BE2C (cell line): ENCODE measurements at regions not wholly inside any gene's neighbourhood (a gene's known extent, or its start where the extent isn't known, plus 50 kb on each side); places are given as distances from the start of the nearest gene placed in this dataset.
"Not testable (repeated sequence)": the region's sequence is repeated elsewhere in the genome, so short reads cannot be mapped to it uniquely, and the experiment has no call there.

Experiments
- DNase-seq: peaks from one replicate; pipeline ENCODE4 v3.0.0-alpha.2; 2020
- H3K27me3 ChIP-seq: fragments of 250-450 bp; sonication (Bioruptor Pico); 2 replicates; pipeline ENCODE4 v1.5.1; 2020; ENCODE audit warnings: mild to moderate bottlenecking
- H3K36me3 ChIP-seq: fragments of 250-450 bp; sonication (Bioruptor Pico); 2 replicates; pipeline ENCODE4 v1.5.1; 2020; ENCODE audit warnings: mild to moderate bottlenecking
- H3K4me1 ChIP-seq: fragments of 250-450 bp; sonication (Bioruptor Pico); 2 replicates; pipeline ENCODE4 v1.5.1; 2020
- H3K4me3 ChIP-seq: 2 replicates; pipeline ENCODE4 v1.5.1; 2011; ENCODE audit warnings: low read depth, low read length
- H3K9me3 ChIP-seq: fragments of 250-450 bp; sonication (Bioruptor Pico); 2 replicates; pipeline ENCODE4 v1.5.1; 2020
- TF ChIP-seq, protein P1 (sequence below): IDR thresholded peaks from 2 replicates; pipeline ENCODE4 v1.5.1; 2012; ENCODE audit warnings: mild to moderate bottlenecking, low read depth, low read length

DNA sequence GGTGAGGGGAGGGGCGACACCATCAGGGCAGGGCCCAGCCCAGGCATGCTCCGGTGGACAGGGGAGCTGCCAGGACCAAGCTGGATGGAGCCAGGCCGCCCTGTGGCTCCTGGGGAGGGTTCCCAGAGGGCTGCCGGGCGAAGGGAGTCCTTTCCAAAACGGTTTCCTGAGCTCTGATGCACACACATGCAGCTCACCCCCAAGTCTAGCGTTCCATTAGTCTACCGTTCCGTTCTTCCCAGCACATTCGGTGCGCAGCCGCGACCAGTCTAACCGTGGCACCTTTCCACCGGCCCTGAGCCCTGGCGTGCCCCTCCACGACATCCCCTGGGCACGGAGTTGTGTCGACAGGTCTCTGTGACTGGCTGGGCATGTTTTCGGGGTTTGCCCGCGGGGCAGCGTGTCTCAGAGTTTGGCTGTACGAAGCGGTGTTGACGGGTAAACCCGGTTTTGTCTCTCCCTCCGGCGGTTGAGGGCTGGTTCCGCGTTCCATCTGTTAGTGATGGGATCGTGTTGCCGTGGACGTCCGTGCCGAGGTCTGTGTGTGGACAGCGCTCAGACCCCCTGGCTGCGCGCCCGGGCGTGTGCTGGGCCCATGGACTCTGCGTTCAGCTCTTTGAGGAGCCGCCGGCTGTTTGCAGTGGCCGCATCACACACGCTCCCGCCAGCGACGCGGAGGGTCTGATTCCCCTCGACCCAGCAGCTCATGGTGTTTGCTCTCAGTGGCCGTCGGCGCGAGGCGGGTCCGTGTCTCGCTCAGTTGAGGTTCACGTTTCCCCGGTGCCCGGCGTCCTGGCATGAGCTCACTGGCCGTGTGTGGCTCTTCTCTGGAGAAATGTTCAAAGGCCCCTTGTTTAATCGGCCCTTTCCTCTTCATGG is 121.2 kb downstream of the IGLL1 start:
- TF ChIP-seq, protein P1, sequence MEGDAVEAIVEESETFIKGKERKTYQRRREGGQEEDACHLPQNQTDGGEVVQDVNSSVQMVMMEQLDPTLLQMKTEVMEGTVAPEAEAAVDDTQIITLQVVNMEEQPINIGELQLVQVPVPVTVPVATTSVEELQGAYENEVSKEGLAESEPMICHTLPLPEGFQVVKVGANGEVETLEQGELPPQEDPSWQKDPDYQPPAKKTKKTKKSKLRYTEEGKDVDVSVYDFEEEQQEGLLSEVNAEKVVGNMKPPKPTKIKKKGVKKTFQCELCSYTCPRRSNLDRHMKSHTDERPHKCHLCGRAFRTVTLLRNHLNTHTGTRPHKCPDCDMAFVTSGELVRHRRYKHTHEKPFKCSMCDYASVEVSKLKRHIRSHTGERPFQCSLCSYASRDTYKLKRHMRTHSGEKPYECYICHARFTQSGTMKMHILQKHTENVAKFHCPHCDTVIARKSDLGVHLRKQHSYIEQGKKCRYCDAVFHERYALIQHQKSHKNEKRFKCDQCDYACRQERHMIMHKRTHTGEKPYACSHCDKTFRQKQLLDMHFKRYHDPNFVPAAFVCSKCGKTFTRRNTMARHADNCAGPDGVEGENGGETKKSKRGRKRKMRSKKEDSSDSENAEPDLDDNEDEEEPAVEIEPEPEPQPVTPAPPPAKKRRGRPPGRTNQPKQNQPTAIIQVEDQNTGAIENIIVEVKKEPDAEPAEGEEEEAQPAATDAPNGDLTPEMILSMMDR, result no peak
- H3K4me1 ChIP-seq, result no peaks in the 10 kb centered on the region
- H3K36me3 ChIP-seq, result no peaks in the 10 kb centered on the region
- no peaks in the 10 kb centered on the region for H3K27me3 ChIP-seq
- DNase-seq, result no peak
- H3K9me3 ChIP-seq, result no peaks in the 10 kb centered on the region
- H3K4me3 ChIP-seq, result no peak overlapping the region

DNA sequence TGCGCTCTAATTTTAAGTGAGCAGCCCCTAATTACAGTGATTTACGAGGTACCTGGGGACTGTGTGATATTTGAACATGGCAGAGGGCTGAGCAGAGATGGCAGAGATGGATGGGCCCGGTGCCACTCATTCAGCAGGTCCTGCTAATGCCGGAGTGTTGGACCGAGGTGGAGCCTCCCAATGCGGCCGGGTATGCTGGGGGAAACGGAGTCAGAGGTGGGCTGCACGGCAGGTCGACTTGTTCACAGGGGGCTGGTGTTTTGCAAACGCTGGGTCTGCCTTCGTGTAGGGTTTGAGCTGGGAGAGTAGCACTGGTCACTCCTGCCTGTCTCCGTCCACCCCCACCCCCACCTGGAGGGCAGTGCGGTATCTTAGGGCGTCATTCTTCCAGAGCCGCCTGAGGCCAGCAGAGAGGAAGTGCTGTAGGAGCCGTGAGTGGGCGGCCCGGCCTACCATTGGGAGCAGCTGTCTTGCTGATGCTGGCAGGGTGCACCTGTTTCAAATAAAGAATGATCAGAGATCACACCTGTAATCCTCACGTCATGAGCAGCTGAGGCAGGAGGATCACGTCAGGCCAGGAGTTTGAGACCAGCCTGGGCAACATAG is 122.6 kb downstream of the IGLL1 start:
- Histone ChIP-seq H3K27me3 (no peaks in the 10 kb centered on the region), H3K4me1 (no peaks in the 10 kb centered on the region), H3K9me3 (no peaks in the 10 kb centered on the region), H3K36me3 (no peaks in the 10 kb centered on the region), H3K4me3 (no peak overlapping the region)
- no peak for DNase-seq
- TF ChIP-seq, protein P1, result no peak

DNA sequence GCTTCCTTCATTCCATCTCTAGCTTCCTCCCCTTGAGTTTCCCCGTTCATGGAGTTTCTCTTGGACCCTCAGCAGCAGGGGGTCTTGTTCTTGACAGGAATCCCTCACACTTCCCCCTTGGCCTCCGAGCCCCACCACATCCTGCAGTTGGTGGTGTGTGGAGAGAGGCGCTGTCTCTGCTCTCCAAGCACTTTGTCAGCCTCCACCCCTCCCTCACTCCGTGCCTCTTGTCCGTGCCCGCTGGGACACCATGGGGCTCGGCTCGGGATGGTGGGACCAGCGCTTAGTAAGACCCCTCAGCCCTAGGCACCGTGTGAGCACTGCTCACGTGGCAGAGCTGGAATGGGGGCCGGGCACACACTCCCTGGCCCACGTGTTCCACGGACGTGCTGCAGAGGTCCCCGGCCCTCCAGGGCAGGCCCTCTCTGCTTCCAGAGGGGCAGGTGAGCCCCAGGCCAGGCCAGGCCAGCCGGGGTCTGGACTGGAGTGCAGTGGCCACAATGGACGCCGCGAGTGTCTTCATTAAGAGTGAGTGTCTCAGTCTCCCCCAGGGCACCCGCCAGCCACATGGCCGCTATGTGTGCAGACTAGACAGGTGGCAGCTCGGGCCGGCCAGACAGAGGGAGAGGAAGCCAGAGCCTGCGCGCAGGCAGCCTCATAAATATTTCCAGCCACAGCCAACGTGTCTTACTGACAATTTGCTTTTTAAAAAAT is 123.3 kb downstream of the IGLL1 start:
- H3K27me3 ChIP-seq, H3K36me3 ChIP-seq, H3K4me3 ChIP-seq, DNase-seq, H3K9me3 ChIP-seq, H3K4me1 ChIP-seq: not testable (repeated sequence)

DNA sequence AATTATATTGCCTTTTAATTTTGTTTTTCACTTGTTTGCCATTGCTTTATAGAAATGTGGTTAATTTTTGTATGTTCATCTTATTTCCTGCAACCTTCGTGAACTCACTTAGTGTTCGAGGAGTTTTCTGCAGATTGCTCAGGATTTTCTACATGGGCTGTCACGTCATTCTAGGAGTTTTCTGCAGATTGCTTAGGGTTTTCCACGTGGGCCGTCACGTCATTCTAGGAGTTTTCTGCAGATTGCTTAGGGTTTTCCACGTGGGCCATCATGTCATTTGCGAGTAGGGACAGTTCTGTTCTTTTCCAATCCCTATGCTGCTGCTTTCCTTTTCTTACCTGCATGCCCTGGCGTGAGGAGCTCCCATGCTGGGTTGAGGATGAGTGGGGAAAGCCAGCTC is 125.7 kb downstream of the IGLL1 start:
- not testable (repeated sequence) for H3K36me3 ChIP-seq

DNA sequence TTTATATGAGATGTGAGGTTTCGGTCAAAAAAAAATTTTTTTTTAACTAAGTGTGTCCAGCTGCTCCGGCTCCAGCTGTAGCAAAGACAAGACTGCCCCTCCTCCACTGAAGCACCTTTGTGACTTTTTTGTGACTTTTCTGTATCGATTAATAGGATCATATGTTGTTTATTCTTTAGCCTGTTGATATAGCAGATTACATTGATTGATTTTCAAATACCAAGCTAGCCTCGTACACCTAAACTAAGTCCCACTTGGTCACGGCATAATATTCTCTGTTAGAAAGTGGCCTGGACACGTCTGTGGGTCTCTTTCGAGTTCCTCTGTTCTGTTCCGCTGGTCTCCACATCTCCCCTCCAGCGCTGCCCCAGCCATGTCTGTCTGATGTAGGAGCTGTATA is 126.8 kb downstream of the IGLL1 start:
- H3K27me3 ChIP-seq, result no peaks in the 10 kb centered on the region
- DNase-seq, result no peak
- H3K4me1 ChIP-seq, result no peaks in the 10 kb centered on the region
- H3K4me3 ChIP-seq, result no peak overlapping the region
- TF ChIP-seq, protein P1, result no peak
- H3K9me3 ChIP-seq, result no peaks in the 10 kb centered on the region
- no peaks in the 10 kb centered on the region for H3K36me3 ChIP-seq

More for the DNA sequence above, 125.7 kb downstream of the IGLL1 start:
- H3K4me1 ChIP-seq, DNase-seq, H3K4me3 ChIP-seq, H3K9me3 ChIP-seq, H3K27me3 ChIP-seq: not testable (repeated sequence)

DNA sequence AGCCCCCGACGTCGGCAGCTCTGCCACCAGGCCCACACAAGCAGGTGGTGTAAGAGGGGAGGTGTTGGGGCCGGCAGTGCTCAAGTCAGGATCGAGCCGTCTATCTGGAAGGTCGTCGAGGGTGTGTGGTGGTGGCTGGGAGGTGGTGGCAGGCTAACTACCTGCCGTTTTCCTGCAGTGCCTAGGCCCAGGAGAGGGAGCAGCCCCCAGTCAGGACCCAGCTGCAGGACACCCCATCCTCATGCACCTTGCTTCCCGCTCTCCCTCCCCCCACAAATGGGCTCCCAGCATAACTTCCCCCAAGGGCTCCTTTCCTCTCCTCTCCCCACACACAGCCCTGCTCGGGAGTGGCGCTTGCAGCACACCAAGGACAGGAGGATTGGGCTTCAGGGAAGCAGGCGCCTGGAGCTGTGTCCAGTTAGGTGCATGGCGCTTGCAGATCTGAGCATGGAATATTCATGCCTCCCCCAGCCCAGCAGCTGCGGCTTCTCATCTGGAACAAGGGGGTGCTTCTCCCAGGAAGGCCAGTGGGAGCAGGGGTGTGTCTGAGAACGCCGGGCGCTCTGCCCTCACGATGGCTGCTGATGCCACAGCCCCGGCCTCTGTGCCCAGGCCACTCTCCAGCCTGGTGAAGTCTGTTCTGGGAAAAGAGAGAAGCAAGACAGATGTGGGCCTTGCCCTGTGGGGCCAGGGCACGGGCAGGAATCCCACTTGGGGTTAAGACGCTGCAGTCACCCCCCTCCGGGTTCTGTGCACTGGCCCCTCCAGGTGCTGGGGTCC is 127.7 kb downstream of the IGLL1 start:
- Histone ChIP-seq H3K4me3 (no peak overlapping the region), H3K27me3 (no peaks in the 10 kb centered on the region), H3K9me3 (no peaks in the 10 kb centered on the region), H3K36me3 (no peaks in the 10 kb centered on the region), H3K4me1 (no peaks in the 10 kb centered on the region)
- DNase-seq, result no peak
- TF ChIP-seq, protein P1, result no peak

DNA sequence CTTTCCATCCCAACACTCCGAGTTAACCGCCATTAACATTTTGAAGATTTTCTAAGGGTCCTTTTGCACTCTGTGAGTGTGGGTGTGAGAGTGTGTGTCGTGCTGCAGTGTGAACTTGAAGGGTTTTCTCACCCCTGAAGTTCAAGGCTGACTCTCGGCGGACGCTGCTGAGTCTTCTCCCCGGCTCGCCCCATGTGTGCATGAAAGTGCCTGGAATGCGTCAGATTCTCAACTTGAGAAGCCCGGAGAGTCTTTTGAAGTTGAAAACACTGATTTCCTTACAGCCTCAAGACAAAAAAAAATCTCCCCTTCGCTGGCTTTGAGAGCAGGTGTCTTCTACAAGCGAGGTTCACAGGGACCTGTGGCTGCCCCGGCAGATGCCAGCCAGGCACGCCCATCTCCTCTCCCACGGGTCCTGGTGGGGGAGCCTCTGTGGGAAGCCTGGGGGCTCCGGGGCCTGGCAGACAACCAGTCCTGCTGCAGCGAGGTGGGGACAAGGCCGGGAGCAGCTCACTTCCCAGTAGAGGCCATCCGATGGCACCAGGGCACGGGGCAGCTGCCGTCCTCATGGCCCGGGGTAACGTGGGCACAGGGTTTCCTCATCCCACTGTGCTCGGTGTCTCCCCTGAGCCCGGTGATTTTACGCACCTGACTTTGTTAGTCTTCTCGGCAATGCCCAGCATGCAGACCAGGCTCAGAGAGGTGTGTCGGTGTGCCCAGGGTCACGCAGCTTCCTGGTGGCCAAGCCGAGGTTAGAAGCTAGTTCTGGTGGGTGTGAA is 128.4 kb downstream of the IGLL1 start:
- not testable (repeated sequence) for DNase-seq, H3K4me3 ChIP-seq, H3K9me3 ChIP-seq, H3K4me1 ChIP-seq, H3K27me3 ChIP-seq, H3K36me3 ChIP-seq

DNA sequence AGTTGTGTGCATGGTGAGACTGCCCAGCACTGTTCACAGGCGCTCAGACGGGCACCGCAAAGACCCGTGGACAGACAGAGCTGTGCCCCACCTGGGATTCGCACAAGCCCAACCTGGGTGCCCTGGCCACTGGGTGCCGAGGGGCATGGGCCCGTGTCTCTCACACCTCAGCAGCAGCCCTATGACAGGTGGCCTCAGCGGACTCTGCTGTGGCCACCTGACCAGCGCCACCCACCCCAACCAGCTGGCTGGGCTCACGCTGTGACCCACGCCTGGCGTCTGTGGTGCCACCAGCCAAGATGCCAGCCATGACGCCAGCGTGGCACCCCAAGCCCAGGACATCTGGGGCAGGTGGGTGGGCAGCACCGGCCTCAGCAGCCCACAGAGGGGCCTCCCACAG is 129.3 kb downstream of the IGLL1 start:
- not testable (repeated sequence) for H3K27me3 ChIP-seq, H3K4me3 ChIP-seq, H3K9me3 ChIP-seq, H3K36me3 ChIP-seq, DNase-seq, H3K4me1 ChIP-seq
